ENCODE measurements at regions not wholly inside any gene's neighbourhood (a gene's known extent, or its start where the extent isn't known, plus 50 kb on each side); places are given as distances from the start of the nearest gene placed in this dataset.

DNA sequence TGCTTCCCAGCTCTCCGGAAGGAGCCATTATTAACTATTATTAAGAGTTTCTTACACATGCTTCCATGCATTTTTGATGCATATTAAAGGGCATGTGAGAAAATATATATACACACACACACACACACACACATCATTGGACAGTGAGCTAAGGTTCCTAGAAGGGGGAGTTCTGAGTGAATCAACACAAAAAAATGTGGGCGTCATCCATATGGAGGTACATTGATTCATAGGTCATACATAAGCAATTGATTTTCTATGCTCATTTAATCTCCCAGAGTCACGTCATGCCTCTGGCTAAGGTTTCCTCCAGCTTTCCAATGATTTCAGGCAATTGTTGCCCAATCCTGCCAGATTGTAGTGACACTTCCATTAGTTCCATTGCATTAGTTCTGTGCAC is 269.4 kb downstream of the DNAJB9 start:
- no peak for DNase-seq (ENCODE audit: low read depth, low spot score)

DNA sequence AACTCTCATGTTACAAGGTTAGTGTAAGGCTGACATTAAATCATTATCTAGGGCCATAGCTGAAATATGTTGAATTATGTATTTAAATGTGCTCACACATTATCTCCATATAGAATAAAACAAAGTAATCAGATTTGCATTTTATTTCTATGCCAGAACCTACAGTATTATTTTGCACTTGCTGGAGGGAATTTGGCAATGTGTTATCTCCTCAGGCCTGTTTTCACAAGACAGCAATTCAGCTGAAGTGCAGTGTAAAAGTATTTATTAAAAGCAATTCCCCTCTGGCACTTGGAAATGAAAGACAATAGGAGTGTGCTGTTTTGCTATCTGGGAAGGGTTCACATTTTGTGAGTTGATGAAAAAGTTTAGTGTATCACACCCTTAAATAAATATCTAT is 276.3 kb downstream of the DNAJB9 start:
- Histone ChIP-seq H3K27me3 (ENCODE audit: insufficient read depth, insufficient read length) (no peaks in the 10 kb centered on the region), H3K9me3 (ENCODE audit: insufficient read depth, low read length) (no peaks in the 10 kb centered on the region), H3K36me3 (ENCODE audit: insufficient read depth, insufficient read length, low read length) (no peaks in the 10 kb centered on the region), H3K4me1 (ENCODE audit: insufficient read depth, insufficient read length) (no peaks in the 10 kb centered on the region), H3K4me3 (ENCODE audit: insufficient read length, low read depth) (no peak overlapping the region), H3K9ac (ENCODE audit: insufficient read length, low read depth) (no peak overlapping the region)
- DNase-seq (ENCODE audit: low read depth, low spot score): no peak
- no peak for TF ChIP-seq ZNF274 (IDR thresholded peaks at IDR 0.05; ENCODE audit: low read depth, low read length)
- no peak for TF ChIP-seq SUZ12 (IDR thresholded peaks at IDR 0.05; ENCODE audit: extremely low read depth, insufficient read depth, insufficient read length)
- no peak for TF ChIP-seq YY1 (IDR thresholded peaks at IDR 0.05; ENCODE audit: insufficient read depth, insufficient read length)

More for the DNA sequence above, 269.4 kb downstream of the DNAJB9 start:
- no peak overlapping the region for H3K4me3 ChIP-seq (ENCODE audit: insufficient read length, low read depth)
- H3K9ac ChIP-seq (ENCODE audit: insufficient read length, low read depth): no peak overlapping the region
- no peaks in the 10 kb centered on the region for H3K9me3 ChIP-seq (ENCODE audit: insufficient read depth, low read length)
- H3K4me1 ChIP-seq (ENCODE audit: insufficient read depth, insufficient read length): no peaks in the 10 kb centered on the region
- no peaks in the 10 kb centered on the region for H3K36me3 ChIP-seq (ENCODE audit: insufficient read depth, insufficient read length, low read length)
- H3K27me3 ChIP-seq (ENCODE audit: insufficient read depth, insufficient read length): no peaks in the 10 kb centered on the region
- TF ChIP-seq YY1 (IDR thresholded peaks at IDR 0.05; ENCODE audit: insufficient read depth, insufficient read length) (no peak), ZNF274 (IDR thresholded peaks at IDR 0.05; ENCODE audit: low read depth, low read length) (no peak), SUZ12 (IDR thresholded peaks at IDR 0.05; ENCODE audit: extremely low read depth, insufficient read depth, insufficient read length) (no peak)

DNA sequence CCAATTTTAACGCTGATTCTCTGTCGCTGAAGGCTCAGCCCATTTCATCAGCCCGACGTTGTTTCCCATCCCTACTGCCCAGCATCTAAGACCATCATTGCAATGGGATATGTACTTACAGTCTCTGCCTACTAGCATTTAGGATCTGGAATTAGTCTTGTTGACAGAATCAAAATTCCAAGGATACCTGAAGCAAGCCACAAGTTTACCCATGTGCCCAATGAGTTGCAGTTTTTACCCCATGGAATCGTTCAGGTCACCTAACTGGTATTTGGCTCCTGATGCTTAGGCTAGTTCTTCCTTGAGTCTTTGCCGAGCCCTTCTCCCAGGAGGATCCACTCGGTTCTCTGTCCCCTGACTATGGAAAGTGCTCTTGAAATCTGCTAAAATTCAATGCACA is 276.8 kb downstream of the DNAJB9 start:
- H3K27me3 ChIP-seq (ENCODE audit: insufficient read depth, insufficient read length): no peaks in the 10 kb centered on the region
- no peak overlapping the region for H3K4me3 ChIP-seq (ENCODE audit: insufficient read length, low read depth)
- DNase-seq (ENCODE audit: low read depth, low spot score): no peak
- TF ChIP-seq YY1 (IDR thresholded peaks at IDR 0.05; ENCODE audit: insufficient read depth, insufficient read length): no peak
- TF ChIP-seq ZNF274 (IDR thresholded peaks at IDR 0.05; ENCODE audit: low read depth, low read length): no peak
- TF ChIP-seq SUZ12 (IDR thresholded peaks at IDR 0.05; ENCODE audit: extremely low read depth, insufficient read depth, insufficient read length): no peak
- H3K4me1 ChIP-seq (ENCODE audit: insufficient read depth, insufficient read length): no peaks in the 10 kb centered on the region
- no peak overlapping the region for H3K9ac ChIP-seq (ENCODE audit: insufficient read length, low read depth)
- no peaks in the 10 kb centered on the region for H3K9me3 ChIP-seq (ENCODE audit: insufficient read depth, low read length)
- H3K36me3 ChIP-seq (ENCODE audit: insufficient read depth, insufficient read length, low read length): no peaks in the 10 kb centered on the region

DNA sequence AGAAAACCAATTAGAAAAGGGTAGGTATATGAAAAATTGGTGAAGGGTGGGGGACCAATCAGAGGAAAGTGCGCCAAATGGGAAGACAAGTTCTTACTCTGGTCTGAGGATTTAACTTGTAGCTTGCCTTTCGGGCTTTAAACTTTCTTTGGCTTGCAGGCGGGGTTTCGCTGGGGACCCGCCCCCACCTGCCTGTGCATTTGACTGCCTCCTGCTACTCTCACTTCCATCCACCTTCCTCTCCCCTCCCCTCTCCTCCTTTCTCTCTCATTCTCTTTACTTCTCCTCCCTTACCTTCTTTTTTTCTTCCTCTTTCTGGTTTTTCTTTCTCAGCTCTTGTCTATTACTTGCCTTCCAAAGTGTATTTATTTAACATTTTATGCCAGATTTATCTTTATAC is 278.8 kb downstream of the DNAJB9 start:
- no peak overlapping the region for H3K4me3 ChIP-seq (ENCODE audit: insufficient read length, low read depth)
- H3K36me3 ChIP-seq (ENCODE audit: insufficient read depth, insufficient read length, low read length): no peaks in the 10 kb centered on the region
- no peak for TF ChIP-seq ZNF274 (IDR thresholded peaks at IDR 0.05; ENCODE audit: low read depth, low read length)
- no peak for TF ChIP-seq YY1 (IDR thresholded peaks at IDR 0.05; ENCODE audit: insufficient read depth, insufficient read length)
- no peak for TF ChIP-seq SUZ12 (IDR thresholded peaks at IDR 0.05; ENCODE audit: extremely low read depth, insufficient read depth, insufficient read length)
- H3K27me3 ChIP-seq (ENCODE audit: insufficient read depth, insufficient read length): no peaks in the 10 kb centered on the region
- no peaks in the 10 kb centered on the region for H3K4me1 ChIP-seq (ENCODE audit: insufficient read depth, insufficient read length)
- no peak for DNase-seq (ENCODE audit: low read depth, low spot score)
- H3K9me3 ChIP-seq (ENCODE audit: insufficient read depth, low read length): no peaks in the 10 kb centered on the region
- H3K9ac ChIP-seq (ENCODE audit: insufficient read length, low read depth): no peak overlapping the region

DNA sequence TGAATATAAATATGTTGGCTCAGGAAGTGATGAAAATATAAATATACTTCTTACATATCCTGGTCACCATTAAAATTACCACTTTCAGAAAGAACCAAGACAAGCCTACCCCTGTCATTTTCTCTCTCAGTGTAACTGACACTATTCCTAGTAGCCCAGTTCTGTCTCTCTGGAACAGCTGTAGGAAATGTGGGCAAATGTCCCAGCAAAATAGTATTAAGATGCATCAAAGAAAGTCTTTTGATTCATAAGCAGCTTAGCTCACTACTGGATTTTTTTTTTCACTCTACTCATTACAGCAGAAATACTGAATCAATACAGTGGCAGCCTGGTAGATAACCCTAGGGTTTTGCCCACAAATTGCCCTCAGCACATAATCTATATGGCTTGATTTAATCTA is 290.9 kb downstream of the DNAJB9 start:
- Histone ChIP-seq H3K4me3 (ENCODE audit: insufficient read length, low read depth) (no peak overlapping the region), H3K36me3 (ENCODE audit: insufficient read depth, insufficient read length, low read length) (no peaks in the 10 kb centered on the region), H3K9ac (ENCODE audit: insufficient read length, low read depth) (no peak overlapping the region), H3K4me1 (ENCODE audit: insufficient read depth, insufficient read length) (no peaks in the 10 kb centered on the region), H3K9me3 (ENCODE audit: insufficient read depth, low read length) (peaks cover 8% of the 10 kb centered on the region; the same call in 1 of the 2 replicates), H3K27me3 (ENCODE audit: insufficient read depth, insufficient read length) (no peaks in the 10 kb centered on the region)
- TF ChIP-seq ZNF274 (IDR thresholded peaks at IDR 0.05; ENCODE audit: low read depth, low read length): no peak
- no peak for TF ChIP-seq SUZ12 (IDR thresholded peaks at IDR 0.05; ENCODE audit: extremely low read depth, insufficient read depth, insufficient read length)
- TF ChIP-seq YY1 (IDR thresholded peaks at IDR 0.05; ENCODE audit: insufficient read depth, insufficient read length): no peak
- DNase-seq (ENCODE audit: low read depth, low spot score): no peak

DNA sequence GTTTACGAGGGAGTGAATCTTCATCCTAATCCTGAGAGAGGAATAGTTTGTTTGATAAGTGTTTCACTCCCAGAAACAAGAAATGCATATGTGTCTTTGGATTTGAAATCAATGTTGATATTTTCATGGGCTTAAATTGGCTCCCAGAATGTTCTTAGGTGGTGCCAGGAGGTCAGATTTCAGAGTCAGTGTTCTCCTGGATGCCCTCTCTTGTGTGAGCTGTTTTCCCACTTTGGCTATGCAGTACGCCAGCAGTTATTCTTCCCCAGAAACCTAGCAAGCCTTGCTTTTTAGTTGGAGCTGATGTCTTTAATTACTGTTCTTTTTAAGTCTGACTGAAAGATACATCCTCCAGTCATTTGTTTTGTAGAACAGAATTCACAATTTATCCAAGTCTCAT is 291.4 kb downstream of the DNAJB9 start:
- Histone ChIP-seq H3K4me1 (ENCODE audit: insufficient read depth, insufficient read length) (no peaks in the 10 kb centered on the region), H3K9ac (ENCODE audit: insufficient read length, low read depth) (no peak overlapping the region), H3K9me3 (ENCODE audit: insufficient read depth, low read length) (peaks cover 8% of the 10 kb centered on the region; the same call in 1 of the 2 replicates), H3K36me3 (ENCODE audit: insufficient read depth, insufficient read length, low read length) (no peaks in the 10 kb centered on the region), H3K4me3 (ENCODE audit: insufficient read length, low read depth) (no peak overlapping the region), H3K27me3 (ENCODE audit: insufficient read depth, insufficient read length) (no peaks in the 10 kb centered on the region)
- DNase-seq (ENCODE audit: low read depth, low spot score): no peak
- no peak for TF ChIP-seq ZNF274 (IDR thresholded peaks at IDR 0.05; ENCODE audit: low read depth, low read length)
- no peak for TF ChIP-seq YY1 (IDR thresholded peaks at IDR 0.05; ENCODE audit: insufficient read depth, insufficient read length)
- no peak for TF ChIP-seq SUZ12 (IDR thresholded peaks at IDR 0.05; ENCODE audit: extremely low read depth, insufficient read depth, insufficient read length)

DNA sequence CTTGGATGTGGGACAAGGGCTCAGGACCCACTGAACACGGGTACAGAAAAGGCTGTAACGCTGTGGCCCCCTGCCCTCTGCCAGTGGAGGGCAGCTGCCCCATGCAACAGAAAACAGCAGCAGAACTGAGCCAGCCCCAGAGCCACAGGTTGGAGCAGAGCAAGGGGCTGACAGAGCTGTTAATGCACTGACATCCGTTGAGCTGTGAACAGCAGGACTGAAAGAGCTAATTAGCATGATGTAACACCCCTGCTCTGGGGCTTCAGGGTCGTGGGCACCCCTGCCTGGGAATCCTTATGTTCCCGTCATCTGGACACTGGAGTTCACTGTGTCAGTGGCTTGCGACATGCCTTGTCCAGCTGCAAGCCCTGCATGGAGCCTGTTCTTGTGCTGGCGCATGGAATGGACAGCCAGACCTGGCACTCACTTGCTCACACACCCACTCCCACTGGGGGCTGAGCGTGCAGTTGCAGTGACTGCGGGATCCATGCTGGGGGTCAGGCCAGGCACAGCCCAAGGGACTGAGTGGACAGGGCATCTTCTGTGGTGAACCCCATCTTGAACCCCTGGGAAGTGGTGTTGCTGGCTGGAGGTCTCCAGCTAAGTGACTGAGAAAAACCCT is 293.7 kb downstream of the DNAJB9 start:
- H3K36me3 ChIP-seq (ENCODE audit: insufficient read depth, insufficient read length, low read length): no peaks in the 10 kb centered on the region
- H3K4me1 ChIP-seq (ENCODE audit: insufficient read depth, insufficient read length): no peaks in the 10 kb centered on the region
- no peak overlapping the region for H3K9ac ChIP-seq (ENCODE audit: insufficient read length, low read depth)
- TF ChIP-seq ZNF274 (IDR thresholded peaks at IDR 0.05; ENCODE audit: low read depth, low read length) (no peak), YY1 (IDR thresholded peaks at IDR 0.05; ENCODE audit: insufficient read depth, insufficient read length) (no peak), SUZ12 (IDR thresholded peaks at IDR 0.05; ENCODE audit: extremely low read depth, insufficient read depth, insufficient read length) (no peak)
- DNase-seq (ENCODE audit: low read depth, low spot score): no peak
- peaks cover 8% of the 10 kb centered on the region; the same call in 1 of the 2 replicates for H3K9me3 ChIP-seq (ENCODE audit: insufficient read depth, low read length)
- H3K4me3 ChIP-seq (ENCODE audit: insufficient read length, low read depth): no peak overlapping the region
- no peaks in the 10 kb centered on the region for H3K27me3 ChIP-seq (ENCODE audit: insufficient read depth, insufficient read length)
